GM11168 (cell line): ENCODE measurements at regions not wholly inside any gene's neighbourhood (a gene's known extent, or its start where the extent isn't known, plus 50 kb on each side); places are given as distances from the start of the nearest gene placed in this dataset.

Experiments used
- in situ Hi-C: fragments of 300-500 bp; cut with MboI; formaldehyde crosslinking; loops from one replicate; pipeline ENCODE4 v1.12.0; 2022; ENCODE audit warnings: low sequenced_read_pairs; ENCODE audit not compliant: unreplicated experiment

DNA sequence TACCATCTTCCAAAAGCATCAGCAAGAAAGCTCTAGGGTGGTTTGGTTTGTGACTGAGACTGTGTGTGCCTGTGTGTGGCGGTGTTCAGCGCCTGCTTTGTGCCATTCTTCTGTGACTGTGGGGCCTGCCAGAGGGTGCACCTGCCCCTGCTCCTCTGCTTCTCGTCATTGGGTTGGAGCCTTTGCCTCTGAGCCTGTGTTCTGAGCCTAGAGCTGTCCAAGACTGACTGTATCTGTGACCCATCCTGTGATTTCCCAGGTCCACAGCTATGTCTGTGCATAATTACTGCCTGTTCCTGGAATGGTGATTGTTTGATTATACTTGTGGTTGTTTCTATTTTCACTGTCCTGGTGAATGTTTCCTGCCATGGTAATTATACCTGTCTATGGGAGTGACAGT is 57.1 kb upstream of the KLHL29 start:
- in situ Hi-C loops = loop anchor here (5.0 kb wide), 1 partner anchor 79 kb away; no protein-coding TSS in a partner anchor

DNA sequence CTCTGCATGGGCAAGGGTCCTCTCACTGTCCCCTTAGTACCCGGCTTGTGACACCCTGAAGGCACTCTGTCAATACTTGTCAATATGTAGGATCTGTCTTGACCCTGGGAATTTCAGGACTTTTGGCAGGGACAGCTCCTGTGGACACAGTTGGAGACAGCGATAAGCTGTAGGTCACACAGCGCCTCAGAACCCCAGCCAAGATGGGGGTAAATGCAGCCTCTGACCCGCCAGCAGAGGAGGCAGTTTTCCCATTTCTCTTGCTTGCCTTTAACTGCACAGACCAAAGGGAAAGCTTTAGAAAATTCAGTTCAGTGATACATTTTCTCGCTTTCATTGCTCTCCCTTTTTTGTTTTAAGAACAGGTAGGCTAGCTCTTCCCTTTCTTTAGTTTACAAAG is 54.8 kb upstream of the KLHL29 start:
- in situ Hi-C loops = no loop called here
